ENCODE measurements at regions not wholly inside any gene's neighbourhood (a gene's known extent, or its start where the extent isn't known, plus 50 kb on each side); places are given as distances from the start of the nearest gene placed in this dataset.

GRCh38 chr3:70580021-70580420 is 267.6 kb upstream of the MDFIC2 start:
- Histone ChIP-seq H3K4me1 (no peaks in the 10 kb centered on the region), H3K4me3 (no peak overlapping the region), H3K27me3 (no peaks in the 10 kb centered on the region), H3K36me3 (no peaks in the 10 kb centered on the region), H3K9me3 (no peaks in the 10 kb centered on the region), H3K27ac (no peak overlapping the region)
- TF ChIP-seq CTCF (IDR thresholded peaks at IDR 0.05) = no peak
- no peak for DNase-seq (ENCODE audit: low spot score in 2 of 2)
- intact Hi-C loops (cut with DNase I) = no loop called here

- H3K4me1 ChIP-seq = no peaks in the 10 kb centered on the region
These were observed 259.3 kb upstream of the MDFIC2 start for GRCh38 chr3:70571696-70572095.

GRCh38 chr3:70570584-70570983 is 258.1 kb upstream of the MDFIC2 start:
- H3K4me3 ChIP-seq = no peak overlapping the region
- no peaks in the 10 kb centered on the region for H3K27me3 ChIP-seq
- no peak for TF ChIP-seq CTCF (IDR thresholded peaks at IDR 0.05)
- no peak overlapping the region for H3K27ac ChIP-seq
- H3K36me3 ChIP-seq = no peaks in the 10 kb centered on the region
- intact Hi-C loops (cut with DNase I) = no loop called here
- no peaks in the 10 kb centered on the region for H3K9me3 ChIP-seq
- no peak for DNase-seq (ENCODE audit: low spot score in 2 of 2)
- H3K4me1 ChIP-seq = no peaks in the 10 kb centered on the region

More at GRCh38 chr3:70571696-70572095, 259.3 kb upstream of the MDFIC2 start:
- H3K27ac ChIP-seq = no peak overlapping the region
- H3K36me3 ChIP-seq = no peaks in the 10 kb centered on the region
- TF ChIP-seq CTCF (IDR thresholded peaks at IDR 0.05) = no peak
- H3K27me3 ChIP-seq = no peaks in the 10 kb centered on the region
- no peak overlapping the region for H3K4me3 ChIP-seq
- intact Hi-C loops (cut with DNase I) = no loop called here
- no peaks in the 10 kb centered on the region for H3K9me3 ChIP-seq
- no peak for DNase-seq (ENCODE audit: low spot score in 2 of 2)

GRCh38 chr3:70568626-70569025 is 256.2 kb upstream of the MDFIC2 start:
- H3K4me3 ChIP-seq = no peak overlapping the region
- DNase-seq (ENCODE audit: low spot score in 2 of 2) = no peak
- no peaks in the 10 kb centered on the region for H3K9me3 ChIP-seq
- no peaks in the 10 kb centered on the region for H3K4me1 ChIP-seq
- no peaks in the 10 kb centered on the region for H3K36me3 ChIP-seq
- intact Hi-C loops (cut with DNase I) = no loop called here
- H3K27ac ChIP-seq = no peak overlapping the region
- TF ChIP-seq CTCF (IDR thresholded peaks at IDR 0.05) = no peak
- H3K27me3 ChIP-seq = no peaks in the 10 kb centered on the region

DNA sequence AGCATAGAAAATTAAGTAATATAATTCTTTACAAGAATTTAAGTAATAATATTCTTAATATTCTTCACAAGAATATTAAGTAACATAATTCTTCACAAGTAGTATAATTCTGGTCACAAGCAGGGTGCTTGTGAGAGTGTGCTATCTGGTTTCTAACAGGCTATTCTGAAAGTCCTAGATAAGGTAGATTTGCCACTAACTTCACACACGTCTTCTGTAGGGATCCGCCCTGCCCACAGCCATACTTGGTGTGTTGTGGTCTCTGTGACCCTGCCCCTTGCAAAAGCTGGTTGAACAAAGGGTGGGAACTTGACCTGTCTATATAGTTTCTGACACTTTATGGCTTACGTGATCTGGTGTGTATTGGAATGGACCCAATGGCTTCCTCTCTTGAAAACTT is 253.4 kb upstream of the MDFIC2 start:
- Histone ChIP-seq H3K27ac (no peak overlapping the region), H3K36me3 (no peaks in the 10 kb centered on the region), H3K27me3 (no peaks in the 10 kb centered on the region), H3K4me3 (no peak overlapping the region), H3K9me3 (no peaks in the 10 kb centered on the region), H3K4me1 (no peaks in the 10 kb centered on the region)
- intact Hi-C loops (cut with DNase I) = no loop called here
- TF ChIP-seq CTCF (IDR thresholded peaks at IDR 0.05) = no peak
- DNase-seq (ENCODE audit: low spot score in 2 of 2) = no peak

DNA sequence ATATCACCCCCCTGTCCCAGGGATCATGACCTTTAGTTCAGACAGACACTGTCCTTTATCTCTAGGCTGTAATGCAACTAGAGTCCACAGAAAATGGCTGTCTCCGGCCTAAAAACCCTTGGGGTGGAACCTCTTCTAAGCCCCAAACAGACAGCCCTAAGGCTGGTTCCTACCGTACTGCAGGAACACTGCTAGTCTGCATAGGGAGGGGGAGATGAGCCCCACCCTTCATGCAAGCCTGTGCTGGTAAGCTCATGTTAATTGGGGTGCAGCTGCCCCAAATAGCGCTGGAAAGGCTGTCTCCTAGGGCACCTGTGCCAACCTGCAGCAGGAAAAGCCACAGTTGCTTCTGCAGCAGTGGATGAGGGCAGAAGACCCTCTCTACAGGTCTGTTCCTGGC is 252.1 kb upstream of the MDFIC2 start:
- H3K27me3 ChIP-seq = no peaks in the 10 kb centered on the region
- H3K4me1 ChIP-seq = no peaks in the 10 kb centered on the region
- H3K4me3 ChIP-seq = no peak overlapping the region
- no peak overlapping the region for H3K27ac ChIP-seq
- intact Hi-C loops (cut with DNase I) = no loop called here
- no peaks in the 10 kb centered on the region for H3K36me3 ChIP-seq
- no peak for DNase-seq (ENCODE audit: low spot score in 2 of 2)
- TF ChIP-seq CTCF (IDR thresholded peaks at IDR 0.05) = no peak
- no peaks in the 10 kb centered on the region for H3K9me3 ChIP-seq

Data from ascending aorta (tissue), 2 donors.